AG09309 (cell line): ENCODE measurements at regions not wholly inside any gene's neighbourhood (a gene's known extent, or its start where the extent isn't known, plus 50 kb on each side); places are given as distances from the start of the nearest gene placed in this dataset.

Experiments
- DNase-seq: peaks from one replicate; pipeline ENCODE4 v3.0.0-alpha.2; 2010; ENCODE audit warnings: low read depth
- H3K4me3 ChIP-seq: 2 replicates; pipeline ENCODE4 v1.5.1; 2011; ENCODE audit warnings: mild to moderate bottlenecking, low read depth, low read length, moderate library complexity; ENCODE audit not compliant: control insufficient read depth
- CTCF ChIP-seq: IDR thresholded peaks from 2 replicates; pipeline ENCODE4 v1.5.1; 2011; ENCODE audit warnings: mild to moderate bottlenecking, low read depth, low read length, inconsistent platforms; ENCODE audit not compliant: insufficient read depth, control insufficient read depth; ENCODE audit errors: missing control alignments

- no peak for DNase-seq
- TF ChIP-seq CTCF: no peak
- no peak overlapping the region for H3K4me3 ChIP-seq
Measured at GRCh38 chr5:154624341-154624740, 130.8 kb upstream of the LARP1 start.

- DNase-seq: no peak
- TF ChIP-seq CTCF: no peak
- no peak overlapping the region for H3K4me3 ChIP-seq
Measured at GRCh38 chr5:154620411-154620810, 134.8 kb upstream of the LARP1 start.

DNA sequence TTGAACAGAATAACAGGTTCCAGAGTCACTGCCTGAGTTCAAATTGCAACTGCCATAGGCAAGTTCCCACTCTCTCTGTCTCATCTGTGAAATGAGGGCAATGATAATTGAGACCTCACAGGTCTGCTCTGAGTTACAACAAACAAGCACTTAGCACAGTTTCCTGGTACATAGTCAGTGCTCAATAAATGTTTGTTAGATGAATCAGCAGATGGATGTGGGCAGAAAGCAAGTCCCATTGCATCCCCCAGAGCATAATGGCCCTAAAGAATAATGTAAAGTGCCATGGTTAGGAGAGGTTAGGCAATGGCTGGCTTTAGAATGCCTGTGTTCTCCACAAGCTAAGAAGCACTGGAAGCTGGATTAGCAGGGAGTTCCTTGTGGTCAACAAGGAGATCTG is 136.5 kb upstream of the LARP1 start:
- TF ChIP-seq CTCF: no peak
- peak; percentile 0 for DNase-seq

GRCh38 chr5:154614595-154614994 is 136.6 kb upstream of the HAND1 start:
- DNase-seq: no peak
- no peak overlapping the region for H3K4me3 ChIP-seq
- TF ChIP-seq CTCF: no peak

More for the DNA sequence above, 136.5 kb upstream of the LARP1 start:
- no peak overlapping the region for H3K4me3 ChIP-seq

GRCh38 chr5:154614125-154614524 is 136.1 kb upstream of the HAND1 start:
- DNase-seq: no peak
- no peak overlapping the region for H3K4me3 ChIP-seq
- TF ChIP-seq CTCF: no peak

DNA sequence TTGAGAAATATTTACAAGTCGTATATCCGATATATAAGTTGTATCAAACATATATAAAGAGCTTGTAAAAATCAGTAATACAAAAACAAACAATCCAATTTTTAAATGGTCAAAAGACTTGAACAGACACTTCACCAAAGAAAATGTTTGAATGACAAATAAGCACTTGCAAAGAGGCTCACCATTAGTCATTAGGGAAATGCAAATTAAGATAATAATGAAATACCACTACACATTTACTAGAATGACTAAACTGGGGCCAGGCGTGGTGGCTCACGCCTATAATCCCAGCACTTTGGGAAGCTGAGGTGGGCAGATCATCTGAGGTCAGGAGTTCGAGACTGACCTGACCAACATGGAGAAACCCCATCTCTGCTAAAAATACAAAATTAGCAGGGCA is 134.6 kb upstream of the HAND1 start:
- H3K4me3 ChIP-seq: no peak overlapping the region
- DNase-seq: no peak
- TF ChIP-seq CTCF: no peak

DNA sequence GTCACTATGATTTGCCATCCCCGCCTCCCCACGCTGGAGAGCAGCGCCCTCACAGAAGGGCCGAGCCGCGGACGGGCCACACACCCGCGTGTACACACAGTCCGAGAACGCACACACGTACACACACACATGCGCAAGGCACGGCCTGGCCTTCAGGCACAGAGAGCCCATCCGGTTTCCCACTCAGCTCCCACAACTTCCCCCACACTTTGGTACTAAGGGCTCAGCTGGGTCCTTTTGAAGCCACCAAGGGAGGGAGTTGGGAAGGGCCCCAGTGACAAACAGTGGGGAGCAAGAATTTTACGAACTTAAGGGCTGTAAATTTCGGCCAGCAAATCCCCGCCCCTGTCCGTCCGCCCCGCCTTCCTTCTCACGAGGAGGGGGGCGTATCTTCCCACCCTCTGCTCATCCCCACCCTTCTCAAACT is 133.3 kb upstream of the HAND1 start:
- DNase-seq: no peak
- no peak for TF ChIP-seq CTCF
- H3K4me3 ChIP-seq: no peak overlapping the region
